ENCODE measurements at regions not wholly inside any gene's neighbourhood (a gene's known extent, or its start where the extent isn't known, plus 50 kb on each side); places are given as distances from the start of the nearest gene placed in this dataset.

- H3K4me1 Mint-ChIP-seq, result peaks cover 0 to 5% (median 3%) of the 10 kb centered on the region in 3 donors
- no peaks in the 10 kb centered on the region for H3K36me3 Mint-ChIP-seq
- no peak overlapping the region for H3K4me3 Mint-ChIP-seq
- peaks cover 15% of the 10 kb centered on the region for H3K27me3 Mint-ChIP-seq
- peaks cover 0 to 7% (median 5%) of the 10 kb centered on the region in 3 donors for H3K9me3 Mint-ChIP-seq
- peak overlapping the region in 1 of 3 donors; percentile 60 for H3K27ac Mint-ChIP-seq
Observed at GRCh38 chr20:20824924-20825584, 112.6 kb upstream of the RALGAPA2 start.

- H3K27me3 Mint-ChIP-seq, result peaks cover 15% of the 10 kb centered on the region
- peaks cover 0 to 5% (median 3%) of the 10 kb centered on the region in 3 donors for H3K4me1 Mint-ChIP-seq
- no peak overlapping the region for H3K27ac Mint-ChIP-seq
- H3K4me3 Mint-ChIP-seq, result no peak overlapping the region
- no peaks in the 10 kb centered on the region for H3K9me3 Mint-ChIP-seq
- H3K36me3 Mint-ChIP-seq, result no peaks in the 10 kb centered on the region
Observed at GRCh38 chr20:20823476-20823881, 111.0 kb upstream of the RALGAPA2 start.

- no peak overlapping the region for H3K4me3 Mint-ChIP-seq
- H3K4me1 Mint-ChIP-seq, result peaks cover 0 to 5% (median 3%) of the 10 kb centered on the region in 3 donors
- H3K27ac Mint-ChIP-seq, result peak overlapping the region in 1 of 3 donors; percentile 29
- H3K36me3 Mint-ChIP-seq, result no peaks in the 10 kb centered on the region
- H3K9me3 Mint-ChIP-seq, result no peaks in the 10 kb centered on the region
- peaks cover 17% of the 10 kb centered on the region for H3K27me3 Mint-ChIP-seq
Observed at GRCh38 chr20:20821484-20822260, 109.2 kb upstream of the RALGAPA2 start.

GRCh38 chr20:20820785-20821483 is 108.5 kb upstream of the RALGAPA2 start:
- H3K36me3 Mint-ChIP-seq, result no peaks in the 10 kb centered on the region
- H3K9me3 Mint-ChIP-seq, result no peaks in the 10 kb centered on the region
- no peak overlapping the region for H3K4me3 Mint-ChIP-seq
- H3K27ac Mint-ChIP-seq, result no peak overlapping the region
- peaks cover 12% of the 10 kb centered on the region for H3K27me3 Mint-ChIP-seq
- peaks cover 0 to 5% (median 3%) of the 10 kb centered on the region in 3 donors for H3K4me1 Mint-ChIP-seq

DNA sequence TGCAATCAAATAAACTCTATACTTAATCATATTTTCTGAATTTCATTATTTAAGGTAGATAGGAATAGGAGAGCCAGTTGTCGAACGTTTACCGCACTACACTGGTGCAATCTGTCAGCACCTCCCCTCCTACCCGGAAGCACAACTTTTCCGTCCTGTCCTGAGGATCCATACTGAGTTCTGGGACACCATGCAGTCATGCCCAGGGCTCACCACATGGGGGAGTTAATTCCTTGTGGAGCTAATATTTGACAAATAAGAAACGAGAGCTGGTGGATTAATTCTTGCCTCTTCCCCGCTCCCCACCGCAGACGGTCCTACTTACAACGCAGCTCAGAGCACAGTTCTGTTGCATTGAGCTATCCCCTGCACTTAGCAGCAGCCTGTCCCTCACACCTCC is 107.7 kb upstream of the RALGAPA2 start:
- H3K36me3 Mint-ChIP-seq, result no peaks in the 10 kb centered on the region
- H3K27ac Mint-ChIP-seq, result no peak overlapping the region
- H3K27me3 Mint-ChIP-seq, result peaks cover 12% of the 10 kb centered on the region

GRCh38 chr20:20816969-20817755 is 104.7 kb upstream of the RALGAPA2 start:
- H3K4me1 Mint-ChIP-seq, result no peaks in the 10 kb centered on the region
- H3K4me3 Mint-ChIP-seq, result no peak overlapping the region
- peaks cover 0 to 3% (median 0%) of the 10 kb centered on the region in 3 donors for H3K9me3 Mint-ChIP-seq
- no peak overlapping the region for H3K27ac Mint-ChIP-seq
- peaks cover 5% of the 10 kb centered on the region for H3K27me3 Mint-ChIP-seq
- no peaks in the 10 kb centered on the region for H3K36me3 Mint-ChIP-seq

More for the DNA sequence above, 107.7 kb upstream of the RALGAPA2 start:
- Mint-ChIP-seq H3K4me1 (peaks cover 0 to 5% (median 3%) of the 10 kb centered on the region in 3 donors), H3K9me3 (no peaks in the 10 kb centered on the region), H3K4me3 (no peak overlapping the region)

- Mint-ChIP-seq H3K4me1 (no peaks in the 10 kb centered on the region), H3K27me3 (peaks cover 5% of the 10 kb centered on the region), H3K4me3 (no peak overlapping the region), H3K36me3 (no peaks in the 10 kb centered on the region), H3K9me3 (peaks cover 0 to 4% (median 0%) of the 10 kb centered on the region in 3 donors), H3K27ac (no peak overlapping the region)
Observed at GRCh38 chr20:20815711-20816455, 103.4 kb upstream of the RALGAPA2 start.

- H3K4me3 Mint-ChIP-seq, result no peak overlapping the region
- H3K9me3 Mint-ChIP-seq, result peaks cover 0 to 4% (median 0%) of the 10 kb centered on the region in 3 donors
- peaks cover 0 to under 1% (median 0%) of the 10 kb centered on the region in 3 donors for H3K4me1 Mint-ChIP-seq
- H3K27ac Mint-ChIP-seq, result no peak overlapping the region
- peaks cover 5% of the 10 kb centered on the region for H3K27me3 Mint-ChIP-seq
- no peaks in the 10 kb centered on the region for H3K36me3 Mint-ChIP-seq
Observed at GRCh38 chr20:20814685-20815084, 102.2 kb upstream of the RALGAPA2 start.

- H3K36me3 Mint-ChIP-seq, result no peaks in the 10 kb centered on the region
- no peak overlapping the region for H3K27ac Mint-ChIP-seq
- H3K9me3 Mint-ChIP-seq, result peaks cover 0 to 4% (median 0%) of the 10 kb centered on the region in 3 donors
- peaks cover 0 to 3% (median 0%) of the 10 kb centered on the region in 3 donors for H3K4me1 Mint-ChIP-seq
- H3K4me3 Mint-ChIP-seq, result no peak overlapping the region
- peaks cover 3% of the 10 kb centered on the region for H3K27me3 Mint-ChIP-seq
Observed at GRCh38 chr20:20812136-20812535, 99.7 kb upstream of the RALGAPA2 start.

GRCh38 chr20:20808016-20808415 is 95.6 kb upstream of the RALGAPA2 start:
- H3K4me3 Mint-ChIP-seq, result no peak overlapping the region
- H3K4me1 Mint-ChIP-seq, result peaks cover 0 to 3% (median 0%) of the 10 kb centered on the region in 3 donors
- peaks cover 0 to 4% (median 0%) of the 10 kb centered on the region in 3 donors for H3K9me3 Mint-ChIP-seq
- no peak overlapping the region for H3K27ac Mint-ChIP-seq
- no peaks in the 10 kb centered on the region for H3K36me3 Mint-ChIP-seq
- peaks cover 5% of the 10 kb centered on the region for H3K27me3 Mint-ChIP-seq

- peaks cover 0 to 3% (median 0%) of the 10 kb centered on the region in 3 donors for H3K4me1 Mint-ChIP-seq
- H3K9me3 Mint-ChIP-seq, result no peaks in the 10 kb centered on the region
- no peak overlapping the region for H3K27ac Mint-ChIP-seq
- H3K36me3 Mint-ChIP-seq, result no peaks in the 10 kb centered on the region
- peaks cover 3% of the 10 kb centered on the region for H3K27me3 Mint-ChIP-seq
- no peak overlapping the region for H3K4me3 Mint-ChIP-seq
Observed at GRCh38 chr20:20806121-20807095, 94.0 kb upstream of the RALGAPA2 start.

- H3K4me1 Mint-ChIP-seq, result no peaks in the 10 kb centered on the region
- H3K9me3 Mint-ChIP-seq, result no peaks in the 10 kb centered on the region
- peaks cover 3% of the 10 kb centered on the region for H3K27me3 Mint-ChIP-seq
- H3K27ac Mint-ChIP-seq, result no peak overlapping the region
- H3K36me3 Mint-ChIP-seq, result no peaks in the 10 kb centered on the region
- no peak overlapping the region for H3K4me3 Mint-ChIP-seq
Observed at GRCh38 chr20:20803011-20803410, 90.6 kb upstream of the RALGAPA2 start.

DNA sequence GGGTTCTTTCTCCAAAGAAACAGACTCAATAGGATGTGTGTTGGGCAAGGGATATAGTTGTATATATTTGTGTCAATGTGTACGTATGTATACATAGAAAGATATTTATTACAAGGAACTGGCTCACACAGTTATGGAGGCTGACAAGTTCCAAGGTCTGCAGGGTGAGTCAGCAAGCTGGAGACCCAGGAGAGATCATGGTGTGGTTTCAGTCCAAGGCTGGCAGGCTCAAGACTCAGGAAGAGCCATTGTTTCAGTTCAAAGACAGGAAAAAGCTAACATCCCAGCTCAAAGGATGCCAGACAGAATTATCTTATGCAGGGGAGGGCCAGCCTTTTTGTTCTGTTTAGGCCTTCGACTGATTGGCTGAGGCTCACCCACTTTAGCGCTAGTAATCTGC is 89.9 kb upstream of the RALGAPA2 start:
- Mint-ChIP-seq H3K4me3 (no peak overlapping the region), H3K9me3 (no peaks in the 10 kb centered on the region), H3K27me3 (peaks cover 3% of the 10 kb centered on the region), H3K36me3 (no peaks in the 10 kb centered on the region), H3K4me1 (no peaks in the 10 kb centered on the region), H3K27ac (no peak overlapping the region)

All from IgD-negative memory B cell (primary cell).